ENCODE measurements at regions not wholly inside any gene's neighbourhood (a gene's known extent, or its start where the extent isn't known, plus 50 kb on each side); places are given as distances from the start of the nearest gene placed in this dataset.

- no peaks in the 10 kb centered on the region for H3K4me1 Mint-ChIP-seq (ENCODE audit: low read depth)
- H3K36me3 Mint-ChIP-seq (ENCODE audit: low read depth) = no peaks in the 10 kb centered on the region
- no peak overlapping the region for H3K4me3 Mint-ChIP-seq
- no peaks in the 10 kb centered on the region for H3K9me3 Mint-ChIP-seq
- H3K27me3 Mint-ChIP-seq (ENCODE audit: low read depth) = peaks cover 4% of the 10 kb centered on the region
- no peak overlapping the region for H3K27ac Mint-ChIP-seq
- no peak for DNase-seq (ENCODE audit: low spot score)
Measured at GRCh38 chr2:217631115-217631514, 371.7 kb downstream of the TNS1 start.

GRCh38 chr2:217629347-217629746, 373.4 kb downstream of the TNS1 start:
- no peaks in the 10 kb centered on the region for H3K4me1 Mint-ChIP-seq (ENCODE audit: low read depth)
- peaks cover 4% of the 10 kb centered on the region for H3K27me3 Mint-ChIP-seq (ENCODE audit: low read depth)
- H3K4me3 Mint-ChIP-seq = no peak overlapping the region

GRCh38 chr2:217628061-217628460, 374.7 kb downstream of the TNS1 start:
- Mint-ChIP-seq H3K4me1 (ENCODE audit: low read depth) (no peaks in the 10 kb centered on the region), H3K27me3 (ENCODE audit: low read depth) (peaks cover 4% of the 10 kb centered on the region), H3K36me3 (ENCODE audit: low read depth) (no peaks in the 10 kb centered on the region), H3K27ac (no peak overlapping the region), H3K4me3 (no peak overlapping the region), H3K9me3 (no peaks in the 10 kb centered on the region)
- no peak for DNase-seq (ENCODE audit: low spot score)

More at GRCh38 chr2:217629347-217629746, 373.4 kb downstream of the TNS1 start:
- Mint-ChIP-seq H3K27ac (no peak overlapping the region), H3K36me3 (ENCODE audit: low read depth) (no peaks in the 10 kb centered on the region), H3K9me3 (no peaks in the 10 kb centered on the region)
- DNase-seq (ENCODE audit: low spot score) = no peak

GRCh38 chr2:217626926-217627325, 375.9 kb downstream of the TNS1 start:
- Mint-ChIP-seq H3K27me3 (ENCODE audit: low read depth) (peaks cover 4% of the 10 kb centered on the region), H3K27ac (no peak overlapping the region), H3K4me3 (no peak overlapping the region), H3K9me3 (no peaks in the 10 kb centered on the region), H3K4me1 (ENCODE audit: low read depth) (no peaks in the 10 kb centered on the region), H3K36me3 (ENCODE audit: low read depth) (no peaks in the 10 kb centered on the region)
- no peak for DNase-seq (ENCODE audit: low spot score)

GRCh38 chr2:217625557-217626169, 377.1 kb downstream of the TNS1 start:
- Mint-ChIP-seq H3K4me1 (ENCODE audit: low read depth) (no peaks in the 10 kb centered on the region), H3K4me3 (no peak overlapping the region), H3K27ac (no peak overlapping the region), H3K27me3 (ENCODE audit: low read depth) (peaks cover 1% of the 10 kb centered on the region), H3K36me3 (ENCODE audit: low read depth) (no peaks in the 10 kb centered on the region), H3K9me3 (no peaks in the 10 kb centered on the region)
- no peak for DNase-seq (ENCODE audit: low spot score)

GRCh38 chr2:217623281-217623912, 379.4 kb downstream of the TNS1 start:
- no peak for DNase-seq (ENCODE audit: low spot score)
- Mint-ChIP-seq H3K4me3 (no peak overlapping the region), H3K27ac (no peak overlapping the region), H3K27me3 (ENCODE audit: low read depth) (no peaks in the 10 kb centered on the region), H3K4me1 (ENCODE audit: low read depth) (no peaks in the 10 kb centered on the region), H3K36me3 (ENCODE audit: low read depth) (no peaks in the 10 kb centered on the region), H3K9me3 (no peaks in the 10 kb centered on the region)

- no peak overlapping the region for H3K4me3 Mint-ChIP-seq
- H3K27ac Mint-ChIP-seq = no peak overlapping the region
- no peaks in the 10 kb centered on the region for H3K9me3 Mint-ChIP-seq
- no peaks in the 10 kb centered on the region for H3K36me3 Mint-ChIP-seq (ENCODE audit: low read depth)
- DNase-seq (ENCODE audit: low spot score) = no peak
- no peaks in the 10 kb centered on the region for H3K27me3 Mint-ChIP-seq (ENCODE audit: low read depth)
- no peaks in the 10 kb centered on the region for H3K4me1 Mint-ChIP-seq (ENCODE audit: low read depth)
Measured at GRCh38 chr2:217622205-217623060, 380.4 kb downstream of the TNS1 start.

- H3K9me3 Mint-ChIP-seq = no peaks in the 10 kb centered on the region
- no peaks in the 10 kb centered on the region for H3K36me3 Mint-ChIP-seq (ENCODE audit: low read depth)
- H3K27ac Mint-ChIP-seq = no peak overlapping the region
- no peaks in the 10 kb centered on the region for H3K27me3 Mint-ChIP-seq (ENCODE audit: low read depth)
- no peak for DNase-seq (ENCODE audit: low spot score)
- no peaks in the 10 kb centered on the region for H3K4me1 Mint-ChIP-seq (ENCODE audit: low read depth)
- no peak overlapping the region for H3K4me3 Mint-ChIP-seq
Measured at GRCh38 chr2:217621391-217621801, 381.4 kb downstream of the TNS1 start.

GRCh38 chr2:217618744-217619143, 384.1 kb downstream of the TNS1 start:
- H3K4me1 Mint-ChIP-seq (ENCODE audit: low read depth) = no peaks in the 10 kb centered on the region

GRCh38 chr2:217617616-217618022, 385.2 kb downstream of the TNS1 start:
- H3K9me3 Mint-ChIP-seq = no peaks in the 10 kb centered on the region
- H3K36me3 Mint-ChIP-seq (ENCODE audit: low read depth) = no peaks in the 10 kb centered on the region
- H3K27ac Mint-ChIP-seq = no peak overlapping the region
- no peaks in the 10 kb centered on the region for H3K27me3 Mint-ChIP-seq (ENCODE audit: low read depth)
- no peak for DNase-seq (ENCODE audit: low spot score)
- no peaks in the 10 kb centered on the region for H3K4me1 Mint-ChIP-seq (ENCODE audit: low read depth)
- no peak overlapping the region for H3K4me3 Mint-ChIP-seq

More at GRCh38 chr2:217618744-217619143, 384.1 kb downstream of the TNS1 start:
- Mint-ChIP-seq H3K27me3 (ENCODE audit: low read depth) (no peaks in the 10 kb centered on the region), H3K9me3 (no peaks in the 10 kb centered on the region), H3K27ac (no peak overlapping the region), H3K36me3 (ENCODE audit: low read depth) (no peaks in the 10 kb centered on the region), H3K4me3 (no peak overlapping the region)
- DNase-seq (ENCODE audit: low spot score) = no peak

- no peak for DNase-seq (ENCODE audit: low spot score)
- no peaks in the 10 kb centered on the region for H3K9me3 Mint-ChIP-seq
- no peak overlapping the region for H3K4me3 Mint-ChIP-seq
- no peaks in the 10 kb centered on the region for H3K4me1 Mint-ChIP-seq (ENCODE audit: low read depth)
- H3K27ac Mint-ChIP-seq = no peak overlapping the region
- no peaks in the 10 kb centered on the region for H3K36me3 Mint-ChIP-seq (ENCODE audit: low read depth)
- no peaks in the 10 kb centered on the region for H3K27me3 Mint-ChIP-seq (ENCODE audit: low read depth)
Measured at GRCh38 chr2:217616936-217617335, 385.9 kb downstream of the TNS1 start.

GRCh38 chr2:217615171-217615570, 387.6 kb downstream of the TNS1 start:
- no peak for DNase-seq (ENCODE audit: low spot score)
- H3K27ac Mint-ChIP-seq = no peak overlapping the region
- peaks cover 12% of the 10 kb centered on the region for H3K4me1 Mint-ChIP-seq (ENCODE audit: low read depth)
- no peaks in the 10 kb centered on the region for H3K27me3 Mint-ChIP-seq (ENCODE audit: low read depth)
- no peak overlapping the region for H3K4me3 Mint-ChIP-seq
- no peaks in the 10 kb centered on the region for H3K9me3 Mint-ChIP-seq
- no peaks in the 10 kb centered on the region for H3K36me3 Mint-ChIP-seq (ENCODE audit: low read depth)

GRCh38 chr2:217614498-217614897, 388.3 kb downstream of the TNS1 start:
- Mint-ChIP-seq H3K4me1 (ENCODE audit: low read depth) (peaks cover 16% of the 10 kb centered on the region), H3K27me3 (ENCODE audit: low read depth) (no peaks in the 10 kb centered on the region), H3K36me3 (ENCODE audit: low read depth) (no peaks in the 10 kb centered on the region), H3K27ac (no peak overlapping the region), H3K4me3 (no peak overlapping the region), H3K9me3 (no peaks in the 10 kb centered on the region)
- no peak for DNase-seq (ENCODE audit: low spot score)

GRCh38 chr2:217614096-217614495, 388.7 kb downstream of the TNS1 start:
- Mint-ChIP-seq H3K27me3 (ENCODE audit: low read depth) (no peaks in the 10 kb centered on the region), H3K36me3 (ENCODE audit: low read depth) (no peaks in the 10 kb centered on the region), H3K4me3 (no peak overlapping the region), H3K27ac (no peak overlapping the region), H3K4me1 (ENCODE audit: low read depth) (peaks cover 16% of the 10 kb centered on the region), H3K9me3 (no peaks in the 10 kb centered on the region)
- no peak for DNase-seq (ENCODE audit: low spot score)
